ENCODE measurements at regions not wholly inside any gene's neighbourhood (a gene's known extent, or its start where the extent isn't known, plus 50 kb on each side); places are given as distances from the start of the nearest gene placed in this dataset.

GRCh38 chr10:110376767-110377160 lies 72.0 kb upstream of the SMNDC1 start:
- ATAC-seq (no peak), DNase-seq (no peak)
- intact Hi-C loops (cut with DNase I): no loop called here
- H3K27ac ChIP-seq: no peak overlapping the region
- H3K4me3 ChIP-seq: no peak overlapping the region
- H3K27me3 ChIP-seq: no peaks in the 10 kb centered on the region
- WGBS, 2 donors: 64 to 81% methylated on average over 5 of the region's 5 CpGs
- no peaks in the 10 kb centered on the region for H3K36me3 ChIP-seq (replicated peaks in 1 of 2; ENCODE audit: insufficient read depth in 1 of 2, low read depth in 2 of 2)
- H3K4me1 ChIP-seq: peaks cover 4% of the 10 kb centered on the region
- TF ChIP-seq CTCF (IDR thresholded peaks at IDR 0.05) (no peak), POLR2A (IDR thresholded peaks at IDR 0.05) (no peak)
- H3K9me3 ChIP-seq: no peaks in the 10 kb centered on the region

GRCh38 chr10:110378006-110378405 lies 73.3 kb upstream of the SMNDC1 start:
- ATAC-seq (no peak), DNase-seq (no peak)
- no peaks in the 10 kb centered on the region for H3K27me3 ChIP-seq
- no peak overlapping the region for H3K27ac ChIP-seq
- TF ChIP-seq CTCF (IDR thresholded peaks at IDR 0.05): no peak
- TF ChIP-seq POLR2A (IDR thresholded peaks at IDR 0.05): no peak
- no peaks in the 10 kb centered on the region for H3K9me3 ChIP-seq
- H3K4me3 ChIP-seq: no peak overlapping the region
- intact Hi-C loops (cut with DNase I): no loop called here
- H3K4me1 ChIP-seq: peaks cover 4% of the 10 kb centered on the region
- H3K36me3 ChIP-seq (replicated peaks in 1 of 2; ENCODE audit: insufficient read depth in 1 of 2, low read depth in 2 of 2): no peaks in the 10 kb centered on the region
- WGBS, 2 donors: 63 to 88% methylated on average over 4 of the region's 4 CpGs

GRCh38 chr10:110378533-110379108 lies 73.9 kb upstream of the SMNDC1 start:
- 93 to 94% methylated on average over 6 of the region's 6 CpGs for WGBS, 2 donors
- no peak overlapping the region for H3K27ac ChIP-seq
- H3K4me1 ChIP-seq: peaks cover 4% of the 10 kb centered on the region
- TF ChIP-seq CTCF (IDR thresholded peaks at IDR 0.05): no peak
- no peak for TF ChIP-seq POLR2A (IDR thresholded peaks at IDR 0.05)
- no peaks in the 10 kb centered on the region for H3K27me3 ChIP-seq
- H3K4me3 ChIP-seq: no peak overlapping the region
- H3K36me3 ChIP-seq (replicated peaks in 1 of 2; ENCODE audit: insufficient read depth in 1 of 2, low read depth in 2 of 2): no peaks in the 10 kb centered on the region
- intact Hi-C loops (cut with DNase I): no loop called here
- H3K9me3 ChIP-seq: no peaks in the 10 kb centered on the region
- no peak for DNase-seq
- ATAC-seq: no peak

GRCh38 chr10:110379831-110380230 lies 75.1 kb upstream of the SMNDC1 start:
- Histone ChIP-seq H3K4me1 (peaks cover 4% of the 10 kb centered on the region), H3K27me3 (no peaks in the 10 kb centered on the region), H3K9me3 (no peaks in the 10 kb centered on the region), H3K4me3 (no peak overlapping the region), H3K36me3 (replicated peaks in 1 of 2; ENCODE audit: insufficient read depth in 1 of 2, low read depth in 2 of 2) (no peaks in the 10 kb centered on the region), H3K27ac (no peak overlapping the region)
- intact Hi-C loops (cut with DNase I): no loop called here
- TF ChIP-seq CTCF (IDR thresholded peaks at IDR 0.05): no peak
- no peak for TF ChIP-seq POLR2A (IDR thresholded peaks at IDR 0.05)
- DNase-seq (no peak), ATAC-seq (no peak)
- 58 to 64% methylated on average over 2 of the region's 2 CpGs for WGBS, 2 donors

- no peak for DNase-seq
- no peak for ATAC-seq
- H3K9me3 ChIP-seq: no peaks in the 10 kb centered on the region
- intact Hi-C loops (cut with DNase I): no loop called here
- no peaks in the 10 kb centered on the region for H3K36me3 ChIP-seq (replicated peaks in 1 of 2; ENCODE audit: insufficient read depth in 1 of 2, low read depth in 2 of 2)
- H3K27me3 ChIP-seq: no peaks in the 10 kb centered on the region
- H3K4me1 ChIP-seq: peaks cover 4% of the 10 kb centered on the region
- no peak overlapping the region for H3K27ac ChIP-seq
- no peak overlapping the region for H3K4me3 ChIP-seq
- TF ChIP-seq CTCF (IDR thresholded peaks at IDR 0.05) (no peak), POLR2A (IDR thresholded peaks at IDR 0.05) (no peak)
These were observed 75.6 kb upstream of the SMNDC1 start for GRCh38 chr10:110380293-110380692.
